DOHH2 (cell line): ENCODE measurements at regions not wholly inside any gene's neighbourhood (a gene's known extent, or its start where the extent isn't known, plus 50 kb on each side); places are given as distances from the start of the nearest gene placed in this dataset.

ENCODE experiments used
- H3F3A ChIP-seq: fragments of 200-600 bp; sonication (generic), shearing (Covaris generic); 2 replicates; pipeline ENCODE4 v1.6.0; 2016; ENCODE audit warnings: antibody characterized with exemption, mild to moderate bottlenecking; ENCODE audit not compliant: control insufficient read depth, insufficient read depth
- H3K27ac ChIP-seq: fragments of 200-600 bp; sonication (generic); 2 replicates; pipeline ENCODE4 v1.5.1; 2014; ENCODE audit warnings: low read depth, mild to moderate bottlenecking, low read length, moderate library complexity
- H3K27me3 ChIP-seq: fragments of 200-600 bp; sonication (generic); 2 replicates; pipeline ENCODE4 v1.6.1; 2014; ENCODE audit warnings: mild to moderate bottlenecking, low read length, mixed read lengths; ENCODE audit not compliant: control insufficient read depth
- H3K36me3 ChIP-seq: fragments of 200-600 bp; sonication (generic); 2 replicates; pipeline ENCODE4 v1.6.1; 2014; ENCODE audit warnings: mild to moderate bottlenecking, low read length, moderate library complexity, mixed read lengths; ENCODE audit not compliant: control insufficient read depth
- H3K4me1 ChIP-seq: fragments of 200-600 bp; sonication (generic); 2 replicates; pipeline ENCODE4 v1.6.1; 2014; ENCODE audit warnings: mild to moderate bottlenecking, low read length, mixed read lengths; ENCODE audit not compliant: control insufficient read depth
- H3K4me2 ChIP-seq: fragments of 200-600 bp; sonication (generic); 2 replicates; pipeline ENCODE4 v1.6.0; 2014; ENCODE audit warnings: mild to moderate bottlenecking, low read length, moderate library complexity
- H3K4me3 ChIP-seq: fragments of 200-600 bp; sonication (generic); 2 replicates; pipeline ENCODE4 v1.5.1; 2014; ENCODE audit warnings: mild to moderate bottlenecking, low read length, mixed read lengths
- H3K79me2 ChIP-seq: fragments of 200-600 bp; sonication (generic); 2 replicates; pipeline ENCODE4 v1.6.1; 2014; ENCODE audit warnings: mild to moderate bottlenecking, low read length, mixed read lengths; ENCODE audit not compliant: control insufficient read depth
- H3K9me2 ChIP-seq: fragments of 200-600 bp; sonication (generic); replicated peaks from 2 replicates; pipeline ENCODE4 v1.6.1; 2014; ENCODE audit warnings: mild to moderate bottlenecking, low read length, mixed read lengths; ENCODE audit not compliant: control insufficient read depth
- H3K9me3 ChIP-seq: fragments of 200-600 bp; sonication (generic); 2 replicates; pipeline ENCODE4 v1.6.1; 2014; ENCODE audit warnings: antibody characterized with exemption, low read length, mixed read lengths; ENCODE audit not compliant: control insufficient read depth, insufficient read depth
- H4K20me1 ChIP-seq: fragments of 200-600 bp; sonication (generic); 2 replicates; pipeline ENCODE4 v1.6.0; 2014; ENCODE audit warnings: low read depth, mild to moderate bottlenecking, antibody characterized with exemption, low read length, moderate library complexity; ENCODE audit not compliant: control insufficient read depth, insufficient read depth
- EZH2phosphoT487 ChIP-seq: fragments of 200-600 bp; sonication (generic); IDR thresholded peaks from 2 replicates; pipeline ENCODE4 v1.6.1; 2017; ENCODE audit warnings: borderline replicate concordance, mild to moderate bottlenecking, antibody characterized with exemption, low read length, moderate library complexity, mixed read lengths
- TF ChIP-seq, protein P1 (sequence below): fragments of 200-600 bp; sonication (generic); IDR thresholded peaks from one replicate; pipeline ENCODE4 v1.5.1; 2014; ENCODE audit warnings: antibody characterized with exemption, mild to moderate bottlenecking, low read depth, low read length; ENCODE audit not compliant: poor library complexity, severe bottlenecking

DNA sequence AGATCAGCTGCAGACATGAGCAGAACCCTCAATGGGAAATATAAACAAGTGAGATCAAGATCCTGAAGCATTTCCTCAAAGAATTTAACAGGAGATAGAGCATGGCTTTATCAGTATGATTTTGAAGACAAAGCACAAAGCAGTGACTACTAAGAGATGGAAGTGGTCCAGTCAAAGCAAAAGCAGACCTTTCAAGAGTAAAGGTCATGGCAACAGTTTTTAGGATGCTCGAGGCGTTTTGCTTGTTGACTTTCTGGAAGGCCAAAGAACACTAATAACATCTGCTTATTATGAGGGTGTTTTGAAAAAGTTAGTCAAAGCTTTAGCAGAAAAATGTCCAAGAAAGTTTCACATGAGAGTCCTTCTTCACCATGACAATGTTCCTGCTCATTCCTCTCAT is 128.5 kb downstream of the KCNE4 start:
- Histone ChIP-seq H3K79me2 (no peaks in the 10 kb centered on the region), H4K20me1 (no peaks in the 10 kb centered on the region), H3K4me1 (no peaks in the 10 kb centered on the region), H3F3A (no peaks in the 10 kb centered on the region), H3K9me2 (no peaks in the 10 kb centered on the region), H3K4me3 (no peak overlapping the region), H3K9me3 (no peaks in the 10 kb centered on the region), H3K27ac (no peak overlapping the region), H3K27me3 (no peaks in the 10 kb centered on the region), H3K4me2 (no peak overlapping the region), H3K36me3 (no peaks in the 10 kb centered on the region)
- TF ChIP-seq EZH2phosphoT487: no peak
- TF ChIP-seq, protein P1, sequence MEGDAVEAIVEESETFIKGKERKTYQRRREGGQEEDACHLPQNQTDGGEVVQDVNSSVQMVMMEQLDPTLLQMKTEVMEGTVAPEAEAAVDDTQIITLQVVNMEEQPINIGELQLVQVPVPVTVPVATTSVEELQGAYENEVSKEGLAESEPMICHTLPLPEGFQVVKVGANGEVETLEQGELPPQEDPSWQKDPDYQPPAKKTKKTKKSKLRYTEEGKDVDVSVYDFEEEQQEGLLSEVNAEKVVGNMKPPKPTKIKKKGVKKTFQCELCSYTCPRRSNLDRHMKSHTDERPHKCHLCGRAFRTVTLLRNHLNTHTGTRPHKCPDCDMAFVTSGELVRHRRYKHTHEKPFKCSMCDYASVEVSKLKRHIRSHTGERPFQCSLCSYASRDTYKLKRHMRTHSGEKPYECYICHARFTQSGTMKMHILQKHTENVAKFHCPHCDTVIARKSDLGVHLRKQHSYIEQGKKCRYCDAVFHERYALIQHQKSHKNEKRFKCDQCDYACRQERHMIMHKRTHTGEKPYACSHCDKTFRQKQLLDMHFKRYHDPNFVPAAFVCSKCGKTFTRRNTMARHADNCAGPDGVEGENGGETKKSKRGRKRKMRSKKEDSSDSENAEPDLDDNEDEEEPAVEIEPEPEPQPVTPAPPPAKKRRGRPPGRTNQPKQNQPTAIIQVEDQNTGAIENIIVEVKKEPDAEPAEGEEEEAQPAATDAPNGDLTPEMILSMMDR: no peak

DNA sequence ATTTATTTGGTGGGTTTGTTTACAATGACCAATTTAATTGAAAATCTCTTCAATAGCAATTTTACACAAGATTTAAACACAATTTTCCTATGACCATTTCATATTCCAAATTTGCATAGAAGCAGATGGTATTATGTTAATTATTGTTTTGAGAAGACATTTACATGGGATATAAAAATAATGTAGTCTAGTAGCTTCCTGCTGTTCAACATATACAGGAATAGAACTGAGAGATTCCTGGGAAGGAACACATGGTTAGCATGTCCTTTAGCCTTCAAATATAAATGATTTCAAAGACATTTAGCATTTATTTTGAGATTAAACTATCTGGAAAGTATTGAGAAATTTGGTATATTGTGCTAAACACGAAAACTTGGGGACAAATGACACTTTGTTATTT is 129.6 kb downstream of the KCNE4 start:
- Histone ChIP-seq H3K9me2 (no peaks in the 10 kb centered on the region), H4K20me1 (no peaks in the 10 kb centered on the region), H3K4me1 (no peaks in the 10 kb centered on the region), H3F3A (no peaks in the 10 kb centered on the region), H3K27ac (no peak overlapping the region), H3K9me3 (no peaks in the 10 kb centered on the region), H3K27me3 (no peaks in the 10 kb centered on the region), H3K79me2 (no peaks in the 10 kb centered on the region), H3K36me3 (no peaks in the 10 kb centered on the region), H3K4me3 (no peak overlapping the region), H3K4me2 (no peak overlapping the region)
- TF ChIP-seq EZH2phosphoT487: no peak

DNA sequence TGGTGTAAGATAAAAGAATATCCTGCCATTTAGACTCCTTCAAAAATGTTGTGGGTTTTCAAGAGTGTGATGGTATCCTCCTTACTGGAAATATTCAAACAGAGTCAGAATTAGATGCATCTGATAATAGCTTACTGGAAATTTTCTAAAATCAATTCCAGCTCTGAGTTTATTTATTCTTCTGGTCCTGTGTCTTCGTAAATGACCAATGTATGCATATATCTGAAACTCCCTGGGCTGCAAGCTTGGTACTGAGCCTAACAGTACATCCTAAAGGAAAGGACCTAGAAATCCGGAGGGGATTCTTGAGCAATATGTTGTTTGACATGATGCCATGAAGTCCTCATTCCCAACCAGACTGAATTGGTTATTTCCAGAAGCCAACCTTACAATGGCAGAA is 130.4 kb downstream of the KCNE4 start:
- Histone ChIP-seq H3K4me3 (no peak overlapping the region), H3K36me3 (no peaks in the 10 kb centered on the region), H3K4me2 (no peak overlapping the region), H3F3A (no peaks in the 10 kb centered on the region), H3K4me1 (no peaks in the 10 kb centered on the region), H3K9me2 (no peaks in the 10 kb centered on the region), H3K27ac (no peak overlapping the region), H3K79me2 (no peaks in the 10 kb centered on the region), H3K9me3 (no peaks in the 10 kb centered on the region), H3K27me3 (no peaks in the 10 kb centered on the region), H4K20me1 (no peaks in the 10 kb centered on the region)
- TF ChIP-seq, protein P1: no peak
- no peak for TF ChIP-seq EZH2phosphoT487

DNA sequence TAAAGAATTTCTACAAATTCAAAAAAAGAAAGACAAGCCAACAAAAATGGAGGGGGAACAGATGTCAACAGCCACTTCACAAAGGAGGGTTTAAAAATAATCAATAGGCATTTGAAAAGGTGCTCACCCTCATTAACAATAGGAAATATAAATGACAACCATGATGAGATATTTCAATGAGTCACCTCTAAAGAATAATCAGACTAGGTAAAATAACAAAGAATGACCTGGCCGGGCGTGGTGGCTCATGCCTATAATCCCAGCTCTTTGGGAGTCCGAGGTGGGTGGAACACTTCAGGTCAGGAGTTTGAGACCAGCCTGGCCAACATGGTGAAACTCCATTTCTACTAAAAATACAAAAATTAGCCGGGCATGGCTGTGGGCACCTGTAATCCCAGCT is 133.6 kb downstream of the KCNE4 start:
- no peaks in the 10 kb centered on the region for H3K9me2 ChIP-seq
- no peaks in the 10 kb centered on the region for H3K36me3 ChIP-seq
- TF ChIP-seq, protein P1: no peak
- no peak for TF ChIP-seq EZH2phosphoT487
- no peak overlapping the region for H3K27ac ChIP-seq
- no peaks in the 10 kb centered on the region for H3K27me3 ChIP-seq
- H4K20me1 ChIP-seq: no peaks in the 10 kb centered on the region
- H3K4me1 ChIP-seq: no peaks in the 10 kb centered on the region
- no peaks in the 10 kb centered on the region for H3K9me3 ChIP-seq
- H3K4me3 ChIP-seq: no peak overlapping the region
- H3K79me2 ChIP-seq: no peaks in the 10 kb centered on the region
- H3F3A ChIP-seq: no peaks in the 10 kb centered on the region
- no peak overlapping the region for H3K4me2 ChIP-seq
